Dendritic cell treated with granulocyte-macrophage colony-stimulating factor and Interleukin-4, amounts not matched to agents 40 ng/mL and 50 ng/mL, for 4 days (primary cell): ENCODE measurements at regions not wholly inside any gene's neighbourhood (a gene's known extent, or its start where the extent isn't known, plus 50 kb on each side); places are given as distances from the start of the nearest gene placed in this dataset.
"Not testable (repeated sequence)": the region's sequence is repeated elsewhere in the genome, so short reads cannot be mapped to it uniquely, and the experiment has no call there.

ENCODE experiments used
- H3K27ac Mint-ChIP-seq: one replicate; pipeline ENCODE4 v1.8.0; 2022; ENCODE audit warnings: mild to moderate bottlenecking, mixed read lengths
- H3K27me3 Mint-ChIP-seq: one replicate; pipeline ENCODE4 v1.8.0; 2022; ENCODE audit warnings: mild to moderate bottlenecking, mixed read lengths
- H3K36me3 Mint-ChIP-seq: one replicate; pipeline ENCODE4 v1.8.0; 2022; ENCODE audit warnings: low read depth, mixed read lengths
- H3K4me1 Mint-ChIP-seq: one replicate; pipeline ENCODE4 v1.8.0; 2022; ENCODE audit warnings: low read depth, mixed read lengths
- H3K4me3 Mint-ChIP-seq: one replicate; pipeline ENCODE4 v1.8.0; 2022; ENCODE audit warnings: mild to moderate bottlenecking, moderate library complexity, mixed read lengths
- H3K9me3 Mint-ChIP-seq: one replicate; pipeline ENCODE4 v1.8.0; 2022; ENCODE audit warnings: mixed read lengths
- intact Hi-C: fragments of 100-400 bp; cut with micrococcal nuclease; formaldehyde crosslinking; loops from one replicate; pipeline ENCODE4 v1.15.0; 2022

DNA sequence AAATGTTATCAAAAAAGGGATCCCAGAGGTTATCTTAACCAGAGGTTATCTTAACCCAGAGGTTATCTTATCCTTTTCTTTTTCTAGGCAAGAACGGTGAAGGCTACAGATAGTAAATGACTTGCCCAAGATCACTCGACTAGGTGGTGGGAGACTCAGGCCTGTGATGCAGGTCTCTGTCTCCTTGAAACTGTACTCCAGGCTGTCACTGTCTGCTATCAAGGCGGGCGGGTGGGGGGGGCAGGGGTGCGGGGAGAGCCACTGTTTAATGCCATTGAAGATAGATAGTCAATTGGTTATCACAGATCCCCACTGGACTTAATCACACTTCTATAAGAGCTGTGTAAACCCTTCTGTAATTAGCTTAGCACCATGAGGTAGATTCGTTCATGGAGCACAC lies 315.9 kb upstream of the TCF4 start:
- Mint-ChIP-seq H3K36me3 (no peaks in the 10 kb centered on the region), H3K9me3 (no peaks in the 10 kb centered on the region), H3K4me3 (no peak overlapping the region), H3K27ac (no peak overlapping the region), H3K27me3 (no peaks in the 10 kb centered on the region), H3K4me1 (no peaks in the 10 kb centered on the region)
- intact Hi-C loops = no loop called here

DNA sequence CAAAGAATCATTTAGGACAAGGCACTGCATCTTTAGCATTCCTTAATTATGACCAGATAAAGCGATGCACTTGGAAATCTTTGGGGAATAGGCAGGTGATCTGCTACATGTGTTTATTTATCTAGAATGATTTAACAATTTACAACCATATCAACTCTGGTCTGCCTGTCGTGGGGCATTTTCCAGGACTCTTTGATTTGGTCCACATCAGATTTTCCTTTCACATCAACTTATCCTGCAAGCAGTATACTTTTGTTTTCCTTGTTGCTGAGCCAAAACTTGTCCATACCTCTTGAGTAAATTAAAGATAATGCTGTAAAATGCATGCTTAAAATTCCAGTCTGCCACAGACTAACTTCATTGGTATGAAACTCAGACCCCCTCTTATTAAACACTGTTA lies 312.4 kb upstream of the TCF4 start:
- no peaks in the 10 kb centered on the region for H3K4me1 Mint-ChIP-seq
- no peaks in the 10 kb centered on the region for H3K27me3 Mint-ChIP-seq

DNA sequence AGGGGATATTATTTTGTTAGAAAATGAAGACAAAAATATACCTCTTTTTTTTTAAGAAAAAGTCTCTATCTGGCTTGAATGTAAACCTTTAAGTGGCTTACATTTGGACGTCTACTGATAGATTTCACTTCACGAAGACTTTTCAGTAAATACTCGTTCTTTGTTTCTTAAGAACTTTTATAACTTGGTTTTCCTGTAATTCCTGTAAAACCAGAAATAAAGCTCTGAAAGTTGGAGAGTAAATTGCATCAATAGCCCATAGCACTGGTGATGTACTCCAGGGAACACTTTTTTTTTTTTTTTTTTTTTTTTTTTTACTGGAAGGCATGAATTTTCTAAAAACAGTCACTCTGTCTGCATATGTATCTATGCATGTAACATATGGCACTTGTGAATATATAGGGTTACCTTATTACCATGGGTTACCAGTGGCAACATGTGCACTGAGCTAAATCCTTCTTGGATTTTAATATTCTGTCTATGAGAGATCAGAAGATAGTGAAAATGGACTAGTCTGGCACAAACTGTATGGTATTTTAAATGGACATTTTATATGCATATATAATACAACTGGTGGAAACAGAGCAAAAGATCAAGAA lies 309.2 kb upstream of the TCF4 start:
- H3K4me3 Mint-ChIP-seq = no peak overlapping the region
- intact Hi-C loops = no loop called here
- no peaks in the 10 kb centered on the region for H3K36me3 Mint-ChIP-seq
- H3K9me3 Mint-ChIP-seq = peaks cover 16% of the 10 kb centered on the region
- H3K27ac Mint-ChIP-seq = no peak overlapping the region
- H3K27me3 Mint-ChIP-seq = no peaks in the 10 kb centered on the region
- H3K4me1 Mint-ChIP-seq = no peaks in the 10 kb centered on the region

More for the DNA sequence above, 312.4 kb upstream of the TCF4 start:
- Mint-ChIP-seq H3K4me3 (no peak overlapping the region), H3K27ac (no peak overlapping the region), H3K36me3 (no peaks in the 10 kb centered on the region), H3K9me3 (no peaks in the 10 kb centered on the region)
- intact Hi-C loops = no loop called here

DNA sequence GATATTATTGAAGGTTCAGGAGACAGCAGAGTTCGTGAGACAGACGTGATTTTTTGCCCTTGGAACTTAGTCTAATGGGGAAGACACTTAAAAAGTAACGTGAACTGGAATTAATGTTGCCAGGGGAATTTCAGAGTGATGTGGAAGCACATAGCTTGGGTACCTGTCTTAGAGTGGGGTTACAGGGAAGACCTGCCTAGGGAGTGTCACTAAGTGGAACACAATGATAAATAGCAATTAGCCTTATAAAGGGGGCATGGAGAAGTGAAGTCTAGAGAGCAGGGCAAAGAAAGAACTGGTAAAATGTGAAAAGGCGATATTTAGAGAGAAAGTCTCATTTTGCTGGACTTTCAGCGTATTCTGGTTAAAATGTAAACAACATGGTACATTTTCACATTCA lies 306.0 kb upstream of the TCF4 start:
- H3K4me1 Mint-ChIP-seq = no peaks in the 10 kb centered on the region
- H3K4me3 Mint-ChIP-seq = no peak overlapping the region
- no peak overlapping the region for H3K27ac Mint-ChIP-seq
- H3K27me3 Mint-ChIP-seq = no peaks in the 10 kb centered on the region
- H3K9me3 Mint-ChIP-seq = peaks cover 23% of the 10 kb centered on the region
- no peaks in the 10 kb centered on the region for H3K36me3 Mint-ChIP-seq
- intact Hi-C loops = no loop called here

DNA sequence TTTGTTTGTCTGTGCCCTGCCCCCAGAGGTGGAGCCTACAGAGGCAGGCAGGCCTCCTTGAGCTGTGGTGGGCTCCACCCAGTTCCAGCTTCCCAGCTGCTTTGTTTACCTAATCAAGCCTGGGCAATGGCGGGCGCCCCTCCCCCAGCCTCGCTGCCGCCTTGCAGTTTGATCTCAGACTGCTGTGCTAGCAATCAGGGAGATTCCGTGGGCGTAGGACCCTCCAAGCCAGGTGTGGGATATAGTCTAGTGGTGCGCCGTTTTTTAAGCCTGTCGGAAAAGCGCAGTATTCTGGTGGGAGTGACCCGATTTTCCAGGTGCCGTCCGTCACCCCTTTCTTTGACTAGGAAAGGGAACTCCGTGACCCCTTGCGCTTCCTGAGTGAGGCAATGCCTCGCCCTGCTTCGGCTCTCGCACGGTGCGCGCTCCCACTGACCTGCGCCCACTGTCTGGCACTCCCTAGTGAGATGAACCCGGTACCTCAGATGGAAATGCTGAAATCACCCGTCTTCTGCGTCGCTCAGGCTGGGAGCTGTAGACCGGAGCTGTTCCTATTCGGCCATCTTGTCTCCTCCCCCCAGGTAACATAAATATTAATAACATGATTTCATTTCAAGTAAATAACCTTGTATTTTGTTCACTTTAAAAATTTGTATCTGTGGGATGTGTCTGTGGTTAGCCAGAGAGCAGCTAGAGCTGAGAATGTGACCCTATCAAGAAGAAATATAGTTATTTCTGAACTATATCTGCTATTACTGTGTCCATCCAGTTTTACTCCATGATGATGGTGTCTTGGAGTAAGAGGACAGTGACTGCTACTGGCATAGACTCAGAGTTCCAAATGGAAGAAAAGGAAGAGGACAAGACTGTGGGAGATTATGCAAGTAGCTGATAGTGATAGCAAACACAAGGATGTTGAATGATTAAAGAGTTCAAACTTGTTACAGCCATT lies 305.1 kb upstream of the TCF4 start:
- intact Hi-C loops, H3K4me1 Mint-ChIP-seq: not testable (repeated sequence)
- peaks cover 23% of the 10 kb centered on the region for H3K9me3 Mint-ChIP-seq

DNA sequence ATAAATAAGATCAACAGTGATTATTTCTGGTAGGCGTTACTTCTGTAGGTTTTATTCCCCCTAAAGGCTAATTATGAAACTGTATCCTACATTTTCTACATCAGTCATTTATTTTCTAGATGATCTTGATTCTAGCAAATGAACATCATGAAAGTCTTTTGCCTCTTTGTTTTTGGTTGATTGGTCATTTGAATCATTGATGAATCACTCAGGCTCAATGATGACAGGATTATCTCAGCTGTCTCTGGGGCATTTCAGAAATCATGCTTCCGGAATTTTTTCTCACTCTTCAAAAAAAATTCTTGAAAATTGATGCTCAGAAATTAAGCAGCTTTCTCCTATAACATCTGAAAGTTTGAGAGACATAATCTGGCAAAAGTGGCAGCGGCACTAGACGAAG lies 298.9 kb upstream of the TCF4 start:
- Mint-ChIP-seq H3K9me3 (peaks cover 3% of the 10 kb centered on the region), H3K36me3 (no peaks in the 10 kb centered on the region), H3K4me1 (no peaks in the 10 kb centered on the region), H3K27me3 (no peaks in the 10 kb centered on the region), H3K4me3 (no peak overlapping the region), H3K27ac (no peak overlapping the region)
- intact Hi-C loops = no loop called here

More for the DNA sequence above, 305.1 kb upstream of the TCF4 start:
- H3K27me3 Mint-ChIP-seq, H3K4me3 Mint-ChIP-seq, H3K36me3 Mint-ChIP-seq, H3K27ac Mint-ChIP-seq: not testable (repeated sequence)

DNA sequence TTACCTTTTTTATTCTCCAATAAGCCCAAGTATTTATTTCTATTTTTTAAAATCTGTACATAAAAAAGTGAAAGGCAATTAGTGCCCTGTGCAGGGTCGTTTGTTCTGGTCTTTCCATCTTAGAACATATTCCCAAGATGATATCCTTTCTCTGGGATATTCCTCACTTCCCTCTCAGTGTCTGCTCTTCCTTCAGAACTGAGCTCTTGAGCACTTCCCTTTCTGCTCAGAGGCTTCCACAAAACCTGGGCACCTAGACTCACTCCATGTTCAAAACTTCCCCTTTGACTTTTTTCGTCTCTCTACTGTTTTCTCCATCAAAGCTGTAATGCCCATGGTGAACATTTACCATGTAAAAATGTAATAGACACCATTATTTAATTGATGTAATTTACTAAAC lies 296.5 kb upstream of the TCF4 start:
- Mint-ChIP-seq H3K27me3 (no peaks in the 10 kb centered on the region), H3K9me3 (no peaks in the 10 kb centered on the region), H3K4me1 (no peaks in the 10 kb centered on the region), H3K27ac (no peak overlapping the region), H3K36me3 (no peaks in the 10 kb centered on the region), H3K4me3 (no peak overlapping the region)
- intact Hi-C loops = no loop called here

DNA sequence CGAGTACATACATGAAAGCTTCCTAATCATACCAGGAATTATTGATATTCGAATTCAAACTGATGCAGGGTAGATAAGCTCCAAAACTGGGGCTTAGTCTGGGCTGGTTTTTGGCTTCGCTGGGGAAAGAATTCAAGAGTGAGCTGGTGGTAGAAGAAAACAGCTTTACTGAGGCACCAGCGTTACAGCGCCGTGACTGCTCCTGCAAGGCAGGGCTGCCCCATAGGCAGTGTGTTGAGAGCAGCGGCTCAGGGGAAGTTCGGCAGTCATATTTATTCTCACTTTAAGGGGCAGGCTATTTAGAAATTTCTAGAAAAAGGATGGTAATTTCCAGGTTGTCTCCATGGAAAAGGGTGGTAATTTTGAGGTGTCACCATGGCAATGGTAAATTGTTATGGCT lies 292.6 kb upstream of the TCF4 start:
- Mint-ChIP-seq H3K4me1 (peaks cover 7% of the 10 kb centered on the region), H3K9me3 (no peaks in the 10 kb centered on the region), H3K36me3 (no peaks in the 10 kb centered on the region), H3K4me3 (no peak overlapping the region), H3K27me3 (no peaks in the 10 kb centered on the region), H3K27ac (no peak overlapping the region)
- intact Hi-C loops = no loop called here

DNA sequence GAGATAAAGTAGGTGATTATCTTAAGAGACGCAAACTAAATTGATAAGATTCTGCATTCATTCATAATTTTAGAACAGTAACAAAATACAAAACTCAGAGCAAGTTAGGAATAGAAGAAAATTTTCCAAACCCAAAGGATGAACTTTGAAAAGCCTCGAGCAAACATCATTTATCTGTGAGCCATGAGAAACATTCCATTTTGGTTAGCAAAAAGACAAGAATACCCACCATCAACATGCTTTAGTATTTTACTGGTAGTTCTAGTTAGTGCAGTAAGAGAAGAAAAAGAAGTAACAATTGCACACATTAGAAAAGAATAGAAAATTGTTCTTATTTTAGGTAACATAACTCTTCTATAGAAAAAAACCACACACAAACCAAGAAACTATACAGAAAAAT lies 291.3 kb upstream of the TCF4 start:
- no peaks in the 10 kb centered on the region for H3K27me3 Mint-ChIP-seq
- intact Hi-C loops = no loop called here
- H3K27ac Mint-ChIP-seq = no peak overlapping the region
- H3K4me1 Mint-ChIP-seq = peaks cover 7% of the 10 kb centered on the region
- no peaks in the 10 kb centered on the region for H3K36me3 Mint-ChIP-seq
- no peaks in the 10 kb centered on the region for H3K9me3 Mint-ChIP-seq
- H3K4me3 Mint-ChIP-seq = no peak overlapping the region

DNA sequence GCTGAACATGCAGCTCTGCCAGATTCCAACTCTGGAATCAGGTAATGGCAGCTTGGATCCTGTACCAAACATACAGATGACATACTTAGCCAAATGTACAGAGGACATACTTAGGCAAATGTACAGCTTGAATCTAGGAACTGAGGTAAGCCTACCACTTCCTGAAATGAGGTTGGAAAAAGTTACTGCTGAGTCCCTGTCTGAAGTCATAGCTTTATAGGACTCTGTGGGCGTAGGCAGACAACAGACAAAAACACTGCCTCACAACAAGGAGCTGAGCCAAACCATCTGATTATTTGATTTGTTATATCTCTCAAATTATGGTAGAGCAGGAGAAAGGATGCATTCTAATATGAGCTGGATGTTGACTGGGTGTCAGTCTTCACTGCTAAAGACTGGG lies 290.2 kb upstream of the TCF4 start:
- H3K27me3 Mint-ChIP-seq = no peaks in the 10 kb centered on the region
- no peak overlapping the region for H3K27ac Mint-ChIP-seq
- H3K36me3 Mint-ChIP-seq = no peaks in the 10 kb centered on the region
- no peaks in the 10 kb centered on the region for H3K9me3 Mint-ChIP-seq
- H3K4me3 Mint-ChIP-seq = no peak overlapping the region
- intact Hi-C loops = no loop called here
- H3K4me1 Mint-ChIP-seq = peaks cover 7% of the 10 kb centered on the region

DNA sequence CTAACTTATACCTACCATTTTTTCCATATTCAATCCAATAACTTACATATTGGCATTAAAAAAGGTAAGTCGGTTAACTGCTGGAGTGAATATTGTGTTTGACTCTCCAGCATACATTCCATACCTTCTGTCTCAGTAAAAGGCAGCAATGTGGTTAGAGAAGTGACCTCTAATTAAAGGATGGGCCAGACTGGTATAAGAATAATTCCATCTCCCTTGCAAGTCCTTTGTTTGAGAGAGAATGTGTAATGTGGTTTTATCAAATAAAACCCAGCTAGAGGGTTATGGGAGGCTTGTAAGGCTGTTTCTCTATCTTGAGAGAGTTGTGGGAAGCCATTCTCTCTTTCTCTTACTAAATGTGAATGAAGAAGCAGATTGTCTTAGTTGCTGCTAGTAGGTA lies 289.3 kb upstream of the TCF4 start:
- H3K27ac Mint-ChIP-seq = no peak overlapping the region

DNA sequence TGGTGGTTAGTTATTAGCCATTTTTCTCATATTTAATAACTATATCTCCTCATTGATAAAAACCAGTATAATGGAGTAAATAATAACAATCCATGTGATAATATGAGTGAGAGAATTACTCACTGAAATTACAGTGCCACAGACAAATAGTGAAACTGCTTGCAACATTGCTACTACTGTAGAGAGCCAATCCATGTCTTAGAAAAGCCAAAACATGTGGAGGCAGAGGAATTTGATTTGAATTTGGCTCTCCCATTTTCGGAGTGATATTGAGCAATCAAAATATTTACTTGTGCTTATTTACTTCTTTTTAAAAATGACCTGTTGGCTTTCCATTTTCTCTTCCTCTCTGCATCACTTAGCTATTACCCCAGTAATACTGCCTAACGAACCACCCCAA lies 288.3 kb upstream of the TCF4 start:
- Mint-ChIP-seq H3K9me3 (no peaks in the 10 kb centered on the region), H3K27ac (no peak overlapping the region), H3K4me3 (no peak overlapping the region), H3K36me3 (no peaks in the 10 kb centered on the region), H3K27me3 (no peaks in the 10 kb centered on the region), H3K4me1 (peaks cover 7% of the 10 kb centered on the region)
- intact Hi-C loops = no loop called here

More for the DNA sequence above, 289.3 kb upstream of the TCF4 start:
- no peaks in the 10 kb centered on the region for H3K27me3 Mint-ChIP-seq
- intact Hi-C loops = no loop called here
- no peak overlapping the region for H3K4me3 Mint-ChIP-seq
- H3K36me3 Mint-ChIP-seq = no peaks in the 10 kb centered on the region
- H3K4me1 Mint-ChIP-seq = peaks cover 7% of the 10 kb centered on the region
- no peaks in the 10 kb centered on the region for H3K9me3 Mint-ChIP-seq

DNA sequence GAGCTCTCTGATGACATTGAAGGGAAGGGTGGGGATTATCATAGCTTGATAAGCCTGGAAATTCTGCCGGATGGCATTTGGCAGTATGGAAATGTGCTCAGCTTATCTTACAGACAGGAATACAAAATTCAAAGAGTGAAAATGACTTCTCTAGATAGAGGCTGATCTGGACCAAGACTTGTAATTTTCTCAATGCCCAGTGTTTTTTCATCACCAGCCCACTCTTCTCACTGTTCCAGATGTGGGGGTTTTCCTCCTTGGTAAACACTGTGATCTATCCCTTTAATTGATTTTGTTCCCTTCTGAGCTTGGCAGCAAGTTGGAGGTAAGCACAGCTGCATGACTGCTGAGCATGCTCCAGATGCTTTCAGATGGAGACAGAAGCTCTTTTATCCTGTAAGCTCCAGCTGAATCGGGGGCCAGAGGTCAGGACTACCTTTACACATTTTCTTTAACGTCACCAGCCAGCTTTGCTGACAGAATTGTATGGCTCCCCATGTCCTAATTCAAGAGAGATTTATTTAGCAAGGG lies 287.4 kb upstream of the TCF4 start:
- H3K9me3 Mint-ChIP-seq = no peaks in the 10 kb centered on the region
- intact Hi-C loops = no loop called here
- no peaks in the 10 kb centered on the region for H3K27me3 Mint-ChIP-seq
- no peak overlapping the region for H3K27ac Mint-ChIP-seq
- H3K36me3 Mint-ChIP-seq = no peaks in the 10 kb centered on the region
- peaks cover 7% of the 10 kb centered on the region for H3K4me1 Mint-ChIP-seq
- H3K4me3 Mint-ChIP-seq = no peak overlapping the region

DNA sequence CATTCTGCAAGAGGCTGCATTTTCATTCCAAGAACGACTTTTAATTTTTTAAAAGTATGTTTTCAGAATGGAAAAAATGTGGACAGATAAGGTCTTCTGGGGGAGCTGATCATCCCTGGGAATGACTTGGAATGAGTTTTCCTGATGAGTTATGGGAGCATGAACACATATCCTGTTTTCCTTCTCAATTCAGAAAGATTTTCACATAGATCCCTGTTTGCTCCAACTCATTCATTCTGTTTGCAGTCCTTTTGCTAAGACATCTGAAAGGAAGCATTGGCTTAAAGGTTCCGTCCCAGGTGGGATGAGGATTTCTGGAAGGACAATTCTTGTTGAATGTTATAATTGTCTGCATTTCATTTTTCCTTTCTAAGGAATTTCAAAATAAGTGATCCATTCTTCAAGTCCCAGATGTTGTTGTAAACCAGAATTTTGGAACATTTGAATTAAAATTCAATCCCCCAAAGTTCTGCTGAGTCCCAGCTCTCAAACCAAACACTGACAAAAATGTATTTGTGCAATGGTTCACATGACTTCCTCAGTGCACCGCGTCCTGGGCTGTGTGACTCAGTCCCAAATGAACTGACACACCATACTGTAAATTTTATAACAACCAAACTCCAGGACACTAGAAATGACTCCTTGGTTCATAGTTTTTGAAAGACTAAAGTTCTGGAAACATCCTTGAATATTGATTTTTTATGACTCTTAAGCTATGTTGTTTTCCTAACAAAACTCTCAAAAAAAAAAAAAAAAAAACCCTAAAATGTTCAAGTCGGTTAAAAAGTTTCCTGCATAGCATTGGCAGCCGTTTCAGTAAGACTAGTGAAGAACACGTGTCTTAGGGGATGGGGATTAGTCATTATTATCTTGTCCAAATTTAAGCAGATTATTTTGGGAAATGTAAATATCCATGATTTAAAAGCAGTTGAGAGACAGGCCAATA lies 281.8 kb upstream of the TCF4 start:
- H3K36me3 Mint-ChIP-seq = no peaks in the 10 kb centered on the region
- no peaks in the 10 kb centered on the region for H3K27me3 Mint-ChIP-seq
- intact Hi-C loops = no loop called here
- no peaks in the 10 kb centered on the region for H3K9me3 Mint-ChIP-seq
- no peaks in the 10 kb centered on the region for H3K4me1 Mint-ChIP-seq
- no peak overlapping the region for H3K27ac Mint-ChIP-seq
- H3K4me3 Mint-ChIP-seq = no peak overlapping the region
